ENCODE measurements at regions not wholly inside any gene's neighbourhood (a gene's known extent, or its start where the extent isn't known, plus 50 kb on each side); places are given as distances from the start of the nearest gene placed in this dataset.

GRCh38 chr11:15613789-15614188 lies 499.1 kb downstream of the INSC start:
- Histone ChIP-seq H3K9me2 (ENCODE audit: insufficient read depth) (peaks cover 12% of the 10 kb centered on the region), H3K27ac (ENCODE audit: low read depth) (no peak overlapping the region), H3K79me2 (replicated peaks; ENCODE audit: insufficient read depth) (no peaks in the 10 kb centered on the region), H3K4me2 (no peak overlapping the region), H3K36me3 (ENCODE audit: insufficient read depth) (no peaks in the 10 kb centered on the region), H3K4me3 (no peak overlapping the region), H3K27me3 (ENCODE audit: insufficient read depth) (no peaks in the 10 kb centered on the region), H3K4me1 (ENCODE audit: insufficient read depth) (no peaks in the 10 kb centered on the region; the same call in 1 of the 2 replicates), H2AFZ (no peak overlapping the region), H4K20me1 (replicated peaks; ENCODE audit: insufficient read depth) (no peaks in the 10 kb centered on the region), H3F3A (replicated peaks; ENCODE audit: low read depth) (no peaks in the 10 kb centered on the region)
- Mint-ChIP-seq H3K4me1 (peaks cover 6% of the 10 kb centered on the region), H3K4me3 (no peak overlapping the region), H3K27me3 (ENCODE audit: insufficient read depth, low read depth, poor library complexity) (no peaks in the 10 kb centered on the region), H3K9me3 (no peaks in the 10 kb centered on the region), H3K27ac (no peak overlapping the region), H3K36me3 (ENCODE audit: low read depth) (no peaks in the 10 kb centered on the region)
- no peak for ATAC-seq
- TF ChIP-seq CREB1 (CRISPR knock-in tag; IDR thresholded peaks at IDR 0.05; ENCODE audit: low read depth) = no peak
- no peak for TF ChIP-seq ZNF114 (CRISPR knock-in tag; IDR thresholded peaks at IDR 0.05)
- TF ChIP-seq ETS1 (IDR thresholded peaks at IDR 0.05) = no peak
- TF ChIP-seq POLR2AphosphoS5 (IDR thresholded peaks at IDR 0.05; ENCODE audit: low read depth) = no peak
- no peak for TF ChIP-seq ZNF331 (CRISPR knock-in tag; IDR thresholded peaks at IDR 0.05; ENCODE audit: low read depth)
- TF ChIP-seq CTCF (conservative IDR thresholded peaks at IDR 0.05; ENCODE audit: low read depth in 2 of 2) = no peak
- no peak for TF ChIP-seq EZH2phosphoT487 (IDR thresholded peaks at IDR 0.05; ENCODE audit: unreplicated experiment)
- no peak for TF ChIP-seq EZH2 (IDR thresholded peaks at IDR 0.05; ENCODE audit: low read depth, unreplicated experiment)
- TF ChIP-seq NANOG (IDR thresholded peaks at IDR 0.05; ENCODE audit: borderline replicate concordance) = no peak
- no peak for TF ChIP-seq JUNB (IDR thresholded peaks at IDR 0.05; ENCODE audit: unreplicated experiment)
- no peak for TF ChIP-seq STAT1 (IDR thresholded peaks at IDR 0.05; ENCODE audit: unreplicated experiment)
- no peak for TF ChIP-seq REST (IDR thresholded peaks at IDR 0.05; ENCODE audit: unreplicated experiment)
- TF ChIP-seq ZNF462 (CRISPR knock-in tag; IDR thresholded peaks at IDR 0.05) = no peak
- DNase-seq (ENCODE audit: low spot score) = no peak
